C4-2B (cell line): ENCODE measurements at regions not wholly inside any gene's neighbourhood (a gene's known extent, or its start where the extent isn't known, plus 50 kb on each side); places are given as distances from the start of the nearest gene placed in this dataset.

Source experiments
- ZFX ChIP-seq: fragments of 450-650 bp; IDR thresholded peaks from 2 replicates; pipeline ENCODE4 v1.6.1; 2017
- TF ChIP-seq, protein P1 (sequence below): fragments of 450-650 bp; conservative IDR thresholded peaks from 2 replicates; pipeline ENCODE4 v1.5.1; 2017; ENCODE audit warnings: mild to moderate bottlenecking

- TF ChIP-seq, protein P1, sequence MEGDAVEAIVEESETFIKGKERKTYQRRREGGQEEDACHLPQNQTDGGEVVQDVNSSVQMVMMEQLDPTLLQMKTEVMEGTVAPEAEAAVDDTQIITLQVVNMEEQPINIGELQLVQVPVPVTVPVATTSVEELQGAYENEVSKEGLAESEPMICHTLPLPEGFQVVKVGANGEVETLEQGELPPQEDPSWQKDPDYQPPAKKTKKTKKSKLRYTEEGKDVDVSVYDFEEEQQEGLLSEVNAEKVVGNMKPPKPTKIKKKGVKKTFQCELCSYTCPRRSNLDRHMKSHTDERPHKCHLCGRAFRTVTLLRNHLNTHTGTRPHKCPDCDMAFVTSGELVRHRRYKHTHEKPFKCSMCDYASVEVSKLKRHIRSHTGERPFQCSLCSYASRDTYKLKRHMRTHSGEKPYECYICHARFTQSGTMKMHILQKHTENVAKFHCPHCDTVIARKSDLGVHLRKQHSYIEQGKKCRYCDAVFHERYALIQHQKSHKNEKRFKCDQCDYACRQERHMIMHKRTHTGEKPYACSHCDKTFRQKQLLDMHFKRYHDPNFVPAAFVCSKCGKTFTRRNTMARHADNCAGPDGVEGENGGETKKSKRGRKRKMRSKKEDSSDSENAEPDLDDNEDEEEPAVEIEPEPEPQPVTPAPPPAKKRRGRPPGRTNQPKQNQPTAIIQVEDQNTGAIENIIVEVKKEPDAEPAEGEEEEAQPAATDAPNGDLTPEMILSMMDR: no peak
- no peak for TF ChIP-seq ZFX
These were observed 248.1 kb upstream of the FIGN start for GRCh38 chr2:163983911-163984310.
